Endodermal cell (in vitro differentiated cells): ENCODE measurements at regions not wholly inside any gene's neighbourhood (a gene's known extent, or its start where the extent isn't known, plus 50 kb on each side); places are given as distances from the start of the nearest gene placed in this dataset.
"Not testable (repeated sequence)": the region's sequence is repeated elsewhere in the genome, so short reads cannot be mapped to it uniquely, and the experiment has no call there.

Experiments
- DNase-seq: peaks from one replicate; pipeline ENCODE4 v3.0.0-alpha.2; 2017
- H3K27ac ChIP-seq: 2 replicates; pipeline ENCODE4 v1.5.1; 2013; ENCODE audit warnings: mild to moderate bottlenecking, low read depth, low read length, moderate library complexity
- H3K27me3 ChIP-seq: 2 replicates; pipeline ENCODE4 v1.6.1; 2013; ENCODE audit warnings: mild to moderate bottlenecking, low read length, moderate library complexity; ENCODE audit not compliant: insufficient read depth, control insufficient read depth, poor library complexity, severe bottlenecking
- H3K36me3 ChIP-seq: 2 replicates; pipeline ENCODE4 v1.7.0; 2013; ENCODE audit warnings: mild to moderate bottlenecking, low read length, moderate library complexity; ENCODE audit not compliant: control insufficient read depth, insufficient read depth
- H3K4me1 ChIP-seq: one replicate; pipeline ENCODE4 v1.7.0; 2013; ENCODE audit warnings: low read length; ENCODE audit not compliant: control insufficient read depth, insufficient read depth
- H3K4me3 ChIP-seq: 2 replicates; pipeline ENCODE4 v1.5.1; 2013; ENCODE audit warnings: mild to moderate bottlenecking, low read length, moderate library complexity
- H3K9ac ChIP-seq: 2 replicates; pipeline ENCODE4 v1.6.1; 2013; ENCODE audit warnings: mild to moderate bottlenecking, low read length, moderate library complexity; ENCODE audit not compliant: poor library complexity, severe bottlenecking; ENCODE audit errors: extremely low read depth
- H3K9me3 ChIP-seq: 2 replicates; pipeline ENCODE4 v1.6.1; 2013; ENCODE audit warnings: mild to moderate bottlenecking, low read length, moderate library complexity; ENCODE audit not compliant: control insufficient read depth
- H3K27ac Mint-ChIP-seq: 2 replicates; pipeline ENCODE4 v1.8.0; 2020; ENCODE audit warnings: mixed read lengths
- H3K27me3 Mint-ChIP-seq: 2 replicates; pipeline ENCODE4 v1.8.0; 2021; ENCODE audit warnings: mild to moderate bottlenecking, mixed read lengths; ENCODE audit not compliant: insufficient read depth
- H3K36me3 Mint-ChIP-seq: 2 replicates; pipeline ENCODE4 v1.8.0; 2020; ENCODE audit warnings: low read depth, mixed read lengths
- H3K4me1 Mint-ChIP-seq: 2 replicates; pipeline ENCODE4 v1.8.0; 2020; ENCODE audit warnings: mixed read lengths
- H3K4me3 Mint-ChIP-seq: 2 replicates; pipeline ENCODE4 v1.8.0; 2020; ENCODE audit warnings: mild to moderate bottlenecking, moderate library complexity, mixed read lengths
- H3K9me3 Mint-ChIP-seq: 2 replicates; pipeline ENCODE4 v1.8.0; 2020; ENCODE audit warnings: mild to moderate bottlenecking, mixed read lengths
- CTCF ChIP-seq: fragments of 200-600 bp; sonication (generic); conservative IDR thresholded peaks from 2 replicates; pipeline ENCODE4 v1.5.0; 2021; ENCODE audit warnings: antibody characterized with exemption, mild to moderate bottlenecking
- WGBS, 2 experiments: methylation state at CpG; one replicate each; pipeline versions ENCODE4 v1.1.5 to v1.1.7; 2013; ENCODE audit warnings: missing lambda C conversion rate in 2 of 2, mixed read lengths in 1 of 2; ENCODE audit not compliant: insufficient coverage in 1 of 2, insufficient read length in 1 of 2; 5-methylcytosine and 5-hydroxymethylcytosine counted together

DNA sequence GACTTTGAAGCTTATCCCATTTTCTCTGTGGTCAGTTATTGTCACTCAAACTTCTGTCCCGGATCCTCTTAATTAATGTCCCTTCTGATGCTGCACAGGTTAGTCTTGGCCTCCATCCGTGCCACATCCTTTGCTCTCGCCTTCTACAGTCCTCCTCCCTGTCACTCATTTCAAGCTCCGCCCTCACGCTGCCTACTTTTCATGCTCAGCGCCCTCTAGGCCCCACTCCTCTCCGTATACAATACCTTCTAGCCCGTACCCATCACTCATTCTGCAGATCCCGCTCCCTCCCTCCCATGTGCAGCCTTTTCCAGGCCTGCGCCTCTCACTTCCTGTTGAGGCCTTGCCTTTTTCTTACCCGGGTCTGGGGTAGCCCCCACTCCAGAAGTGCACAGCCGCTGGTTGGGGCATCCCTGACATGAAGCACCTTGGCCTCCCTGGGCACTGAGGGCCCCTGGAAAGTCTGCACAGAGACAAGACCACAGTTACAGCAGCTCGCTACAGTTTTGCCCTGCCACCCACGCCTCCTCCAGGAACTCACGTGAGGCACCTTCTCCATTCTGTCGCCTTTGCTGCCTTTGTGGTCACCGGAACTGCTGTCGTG, 88.5 kb upstream of the SLC25A48 start:
- H3K27ac Mint-ChIP-seq: no peak overlapping the region
- Histone ChIP-seq H3K4me1 (no peaks in the 10 kb centered on the region), H3K27me3 (no peaks in the 10 kb centered on the region), H3K9ac (no peak overlapping the region), H3K36me3 (no peaks in the 10 kb centered on the region), H3K27ac (no peak overlapping the region), H3K4me3 (no peak overlapping the region), H3K9me3 (peaks cover 40% of the 10 kb centered on the region)
- no peak for DNase-seq
- peaks cover 10% of the 10 kb centered on the region for H3K36me3 Mint-ChIP-seq
- H3K9me3 Mint-ChIP-seq: peaks cover 43% of the 10 kb centered on the region
- peaks cover 3% of the 10 kb centered on the region for H3K27me3 Mint-ChIP-seq
- TF ChIP-seq CTCF: no peak
- no peaks in the 10 kb centered on the region for H3K4me1 Mint-ChIP-seq
- no peak overlapping the region for H3K4me3 Mint-ChIP-seq
- 88 to 92% methylated on average over 13 to 18 of the region's 18 CpGs for WGBS, 2 experiments

DNA sequence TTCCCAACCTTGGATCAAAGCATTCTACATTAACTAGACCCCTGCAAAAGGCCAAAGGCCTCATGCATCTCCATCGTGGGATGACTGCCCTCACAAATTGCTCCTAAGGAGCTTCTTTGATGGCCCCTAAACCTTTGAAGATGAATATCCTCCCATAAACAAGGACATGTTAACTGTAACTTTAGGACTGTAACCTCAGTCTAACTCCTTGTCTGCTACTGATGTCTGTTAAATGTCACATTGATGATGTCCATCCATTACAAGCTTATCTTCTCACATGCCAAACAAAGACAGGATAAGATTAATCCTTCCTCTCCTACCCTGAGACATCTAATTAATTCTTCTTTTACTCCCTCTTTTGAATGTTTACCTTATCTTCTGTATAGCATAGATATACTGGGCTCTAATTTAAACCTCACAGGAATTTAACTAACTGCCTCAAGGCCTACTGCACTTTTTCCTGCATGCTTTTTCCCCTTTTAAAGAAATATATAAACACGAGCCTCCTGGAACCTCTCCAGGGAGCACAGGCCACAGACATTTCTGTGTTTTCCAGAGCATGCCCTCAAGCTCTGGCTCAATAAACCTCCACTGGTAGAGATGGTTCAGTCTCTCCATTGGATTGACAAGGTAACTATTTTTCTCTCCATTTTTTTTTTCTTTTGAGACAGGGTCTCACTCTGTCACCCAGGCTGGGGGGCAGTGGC, 90.6 kb upstream of the SLC25A48 start:
- Histone ChIP-seq H3K4me1 (no peaks in the 10 kb centered on the region), H3K9me3 (peaks cover 40% of the 10 kb centered on the region), H3K9ac (no peak overlapping the region), H3K27ac (no peak overlapping the region), H3K27me3 (no peaks in the 10 kb centered on the region), H3K36me3 (no peaks in the 10 kb centered on the region), H3K4me3 (peak overlapping the region; percentile 51)
- WGBS, 2 experiments: 79 to 91% methylated on average over 2 of the region's 2 CpGs
- H3K27ac Mint-ChIP-seq: no peak overlapping the region
- no peak overlapping the region for H3K4me3 Mint-ChIP-seq
- H3K36me3 Mint-ChIP-seq: peaks cover 10% of the 10 kb centered on the region
- H3K9me3 Mint-ChIP-seq: peaks cover 43% of the 10 kb centered on the region
- no peak for TF ChIP-seq CTCF
- H3K4me1 Mint-ChIP-seq: no peaks in the 10 kb centered on the region
- H3K27me3 Mint-ChIP-seq: peaks cover 3% of the 10 kb centered on the region
- DNase-seq: no peak

DNA sequence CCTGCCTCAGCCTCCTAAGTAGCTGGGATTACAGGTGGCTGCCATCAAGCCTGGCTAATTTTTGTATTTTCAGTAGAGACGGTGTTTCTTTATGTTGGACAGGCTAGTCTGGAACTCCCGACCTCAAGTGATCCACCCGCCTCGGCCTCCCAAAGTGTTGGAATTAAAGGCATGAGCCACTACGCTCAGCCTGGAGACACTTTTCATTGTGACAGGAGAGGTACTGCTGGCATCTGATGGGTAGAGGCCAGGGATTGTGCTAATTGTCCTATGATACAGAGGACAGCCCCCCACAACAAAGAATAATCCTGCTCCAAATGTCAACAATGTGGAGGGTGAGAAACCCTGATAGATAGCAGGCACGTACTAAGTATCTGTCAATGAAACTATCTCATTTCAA, 91.3 kb upstream of the SLC25A48 start:
- no peak overlapping the region for H3K4me3 Mint-ChIP-seq
- no peaks in the 10 kb centered on the region for H3K36me3 ChIP-seq
- no peak overlapping the region for H3K27ac Mint-ChIP-seq
- no peaks in the 10 kb centered on the region for H3K27me3 ChIP-seq
- H3K36me3 Mint-ChIP-seq: peaks cover 10% of the 10 kb centered on the region
- WGBS, 2 experiments: 93 to 94% methylated on average over 3 to 6 of the region's 6 CpGs
- H3K4me1 ChIP-seq: no peaks in the 10 kb centered on the region
- H3K27me3 Mint-ChIP-seq: peaks cover 3% of the 10 kb centered on the region
- peaks cover 43% of the 10 kb centered on the region for H3K9me3 Mint-ChIP-seq
- no peak overlapping the region for H3K9ac ChIP-seq
- DNase-seq: no peak
- no peak overlapping the region for H3K27ac ChIP-seq
- no peak for TF ChIP-seq CTCF
- peaks cover under 1% of the 10 kb centered on the region for H3K4me1 Mint-ChIP-seq
- H3K9me3 ChIP-seq: peaks cover 40% of the 10 kb centered on the region
- H3K4me3 ChIP-seq: no peak overlapping the region

- peaks cover 40% of the 10 kb centered on the region for H3K9me3 ChIP-seq
- not testable (repeated sequence) for H3K4me1 ChIP-seq, H3K27ac Mint-ChIP-seq, H3K4me3 Mint-ChIP-seq, H3K27me3 Mint-ChIP-seq, DNase-seq, H3K4me1 Mint-ChIP-seq, H3K36me3 ChIP-seq, H3K27ac ChIP-seq, H3K4me3 ChIP-seq, H3K27me3 ChIP-seq, H3K9ac ChIP-seq
- Mint-ChIP-seq H3K9me3 (peaks cover 43% of the 10 kb centered on the region), H3K36me3 (peaks cover 10% of the 10 kb centered on the region)
- 80 to 89% methylated on average over 5 of the region's 5 CpGs for WGBS, 2 experiments
Observed at GRCh38 chr5:135742240-135742639, 92.2 kb upstream of the SLC25A48 start.
